NOMO-1 (cell line): ENCODE measurements at regions not wholly inside any gene's neighbourhood (a gene's known extent, or its start where the extent isn't known, plus 50 kb on each side); places are given as distances from the start of the nearest gene placed in this dataset.
"Not testable (repeated sequence)": the region's sequence is repeated elsewhere in the genome, so short reads cannot be mapped to it uniquely, and the experiment has no call there.

Source experiments
- DNase-seq, 2 experiments: peaks; one replicate each; lab custom pipeline; 2025; ENCODE audit not compliant: unreplicated experiment in 2 of 2; lab: John Stamatoyannopoulos, UW

DNA sequence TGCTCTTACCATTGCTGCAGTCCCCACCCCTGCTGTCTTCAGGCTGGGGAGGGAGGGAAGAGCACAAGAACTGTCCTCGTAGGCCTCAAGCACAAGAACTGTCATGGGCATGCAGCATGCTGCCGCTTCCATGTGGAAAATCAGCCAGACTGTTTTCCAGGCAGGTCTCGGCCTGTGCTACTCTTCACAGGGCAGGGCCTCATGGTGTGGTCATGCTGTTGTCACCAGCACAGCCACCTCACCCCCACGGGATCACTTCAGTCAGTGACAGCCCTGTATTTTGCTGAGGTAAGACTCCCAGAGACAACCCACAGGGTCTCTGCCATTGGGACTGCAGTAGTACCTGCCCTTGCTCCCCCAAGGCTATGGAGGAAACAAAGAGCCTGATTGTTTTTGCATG lies 205.3 kb downstream of the NAP1L3 start:
- no peak for DNase-seq

DNA sequence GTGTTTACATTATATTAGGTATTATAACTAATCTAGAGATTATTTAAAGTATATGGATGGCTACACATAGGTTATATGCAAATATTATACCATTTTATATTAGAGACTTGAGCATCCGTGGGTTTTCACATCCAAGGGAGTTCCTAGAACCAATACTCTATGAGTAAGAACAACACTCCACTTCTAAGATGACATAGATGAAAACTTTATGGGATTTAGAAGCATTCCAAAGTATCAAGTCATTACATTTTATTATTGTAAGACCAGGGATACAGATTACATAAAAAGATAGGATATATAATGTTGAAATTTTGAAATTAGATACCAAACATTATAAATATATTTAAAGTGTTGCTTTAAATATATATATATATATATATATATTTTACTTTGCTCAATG lies 207.0 kb downstream of the NAP1L3 start:
- DNase-seq = no peak

DNA sequence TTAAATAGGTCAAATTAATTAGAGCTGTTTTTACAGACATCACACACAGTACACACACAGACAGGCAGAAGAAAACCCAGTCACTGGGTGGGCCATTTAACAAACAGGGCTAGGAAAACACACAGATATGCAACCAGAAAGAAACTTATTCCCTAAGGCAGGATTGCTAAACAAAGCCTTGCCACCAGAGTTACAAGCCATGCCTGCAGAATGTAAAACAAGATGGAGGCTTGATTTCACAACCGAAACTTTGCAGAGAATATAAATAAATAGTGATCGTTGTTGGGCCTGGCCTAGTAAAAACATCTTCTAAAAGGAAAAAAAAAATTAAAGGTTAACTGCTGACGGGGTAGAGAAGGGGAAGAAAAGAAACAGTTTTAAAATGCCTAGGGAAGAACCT lies 212.3 kb downstream of the NAP1L3 start:
- DNase-seq = no peak

DNA sequence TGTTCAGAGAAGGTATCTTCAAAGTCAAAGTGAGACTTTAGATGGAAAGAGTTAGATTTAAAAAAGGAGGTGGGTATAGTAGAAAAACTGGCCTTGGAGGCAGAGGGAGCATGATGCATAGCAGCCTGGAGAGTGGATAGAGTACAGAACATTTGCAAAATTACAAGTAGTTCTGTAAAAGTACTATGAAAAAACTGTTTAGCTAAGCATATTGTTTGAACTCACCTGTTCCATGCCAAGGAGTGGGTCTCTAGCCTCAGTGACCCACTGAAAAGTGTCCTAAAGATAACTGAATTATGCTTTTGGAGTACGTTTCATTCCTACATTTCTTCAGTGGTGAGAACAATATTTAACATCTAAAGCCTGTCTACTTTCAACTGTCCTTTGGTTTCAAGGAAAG lies 218.9 kb downstream of the NAP1L3 start:
- DNase-seq = no peak

DNA sequence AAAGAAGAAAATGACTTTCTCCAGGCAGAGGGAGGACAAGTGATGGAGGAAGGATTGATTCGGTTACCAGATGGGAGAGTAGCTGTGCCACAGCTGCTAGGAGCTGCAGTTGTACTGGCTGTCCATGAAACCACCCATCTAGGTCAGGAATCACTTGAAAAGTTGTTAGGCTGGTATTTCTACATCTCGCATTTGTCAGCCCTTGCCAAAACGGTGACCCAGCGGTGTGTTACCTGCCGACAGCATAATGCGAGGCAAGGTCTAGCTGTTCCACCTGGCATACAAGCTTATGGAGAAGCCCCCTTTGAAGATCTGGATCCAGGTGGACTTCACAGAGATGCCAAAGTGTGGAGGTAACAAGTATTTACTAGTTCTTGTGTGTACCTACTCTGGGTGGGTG lies 238.7 kb downstream of the NAP1L3 start:
- DNase-seq = not testable (repeated sequence)

DNA sequence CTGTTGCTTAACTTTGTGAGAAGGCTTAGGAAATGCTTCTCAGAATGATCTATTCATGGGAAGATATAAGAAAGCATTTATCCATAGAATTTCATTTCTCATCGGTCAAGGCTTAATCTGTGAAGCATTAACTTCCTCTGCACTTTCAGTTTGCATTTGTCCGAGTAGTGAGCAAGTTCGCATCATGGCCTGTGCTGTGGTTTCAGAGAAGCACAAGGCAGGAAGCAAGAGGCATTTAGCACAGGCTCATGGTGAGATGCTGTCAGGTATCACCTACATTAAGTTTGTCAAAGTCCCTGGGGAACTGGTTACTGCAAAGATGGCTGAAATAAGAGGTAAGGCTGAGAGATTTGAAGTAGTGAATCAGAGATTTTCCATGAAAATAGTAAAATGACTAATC lies 244.9 kb downstream of the NAP1L3 start:
- no peak for DNase-seq

DNA sequence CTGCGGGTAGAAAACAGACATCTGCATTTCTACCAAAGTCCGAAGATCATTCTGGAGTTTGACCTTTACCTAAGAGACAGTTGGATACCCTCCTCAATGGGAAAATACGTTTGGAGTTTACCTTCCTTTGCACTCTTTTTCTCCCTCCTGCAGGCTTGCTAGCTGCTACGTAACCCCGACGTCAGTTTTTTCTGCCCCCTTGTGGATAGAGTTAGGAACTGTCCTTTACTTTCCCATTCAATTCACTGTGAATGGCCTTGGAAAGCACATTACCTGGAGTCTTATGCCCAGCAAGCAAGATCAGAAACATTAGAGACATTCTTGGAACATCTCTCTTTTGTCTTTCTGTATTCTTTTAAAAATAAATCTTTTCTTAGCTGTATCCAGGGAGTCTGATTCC lies 250.7 kb downstream of the NAP1L3 start:
- peak in 1 of 2 experiments; percentile 11 for DNase-seq

DNA sequence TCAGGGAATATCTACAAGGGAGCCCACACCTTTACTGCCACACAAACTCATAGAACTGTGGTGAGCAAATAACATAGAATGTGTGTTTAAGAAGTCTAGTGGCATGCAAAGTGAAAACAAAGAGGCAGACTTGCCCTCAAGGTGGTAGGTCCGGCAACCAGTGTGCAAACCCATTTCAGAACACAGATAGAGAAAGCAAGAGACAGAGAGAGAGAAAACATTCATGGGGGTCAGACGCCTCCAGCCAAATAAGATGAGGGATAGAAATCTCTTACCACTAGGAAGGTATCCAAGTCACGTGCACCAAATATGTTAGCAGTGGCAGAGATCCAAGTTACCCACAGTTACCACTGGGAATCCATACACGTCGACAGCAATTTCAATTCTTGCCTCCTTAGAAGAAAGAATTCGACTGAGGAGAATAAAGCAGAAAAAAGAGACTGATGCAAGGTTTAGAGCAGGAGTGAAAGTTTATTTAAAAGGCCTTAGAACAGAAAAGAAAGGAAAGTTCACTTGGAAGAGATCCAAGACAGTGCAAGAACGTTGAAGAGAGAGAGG lies 252.8 kb downstream of the NAP1L3 start:
- no peak for DNase-seq

DNA sequence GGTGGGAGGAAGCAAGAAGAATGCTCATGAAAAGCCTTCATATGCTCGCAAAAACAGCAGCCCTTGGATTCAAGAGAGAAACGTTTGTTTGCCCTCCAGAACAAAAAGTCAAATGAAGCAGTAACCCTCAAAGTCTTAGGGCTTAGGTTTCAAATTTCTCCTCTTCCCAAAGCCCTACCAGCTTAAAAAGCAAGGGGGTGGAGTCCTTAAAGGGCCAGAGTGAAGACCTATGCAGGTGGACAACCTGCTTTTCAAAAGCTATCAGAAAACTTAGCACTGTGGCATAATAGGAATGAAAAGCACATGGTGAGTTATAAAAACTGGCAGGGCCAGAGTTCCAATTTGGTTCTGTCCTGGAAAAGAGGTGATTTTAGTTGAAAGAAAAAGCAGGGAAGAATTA lies 253.3 kb downstream of the NAP1L3 start:
- no peak for DNase-seq

DNA sequence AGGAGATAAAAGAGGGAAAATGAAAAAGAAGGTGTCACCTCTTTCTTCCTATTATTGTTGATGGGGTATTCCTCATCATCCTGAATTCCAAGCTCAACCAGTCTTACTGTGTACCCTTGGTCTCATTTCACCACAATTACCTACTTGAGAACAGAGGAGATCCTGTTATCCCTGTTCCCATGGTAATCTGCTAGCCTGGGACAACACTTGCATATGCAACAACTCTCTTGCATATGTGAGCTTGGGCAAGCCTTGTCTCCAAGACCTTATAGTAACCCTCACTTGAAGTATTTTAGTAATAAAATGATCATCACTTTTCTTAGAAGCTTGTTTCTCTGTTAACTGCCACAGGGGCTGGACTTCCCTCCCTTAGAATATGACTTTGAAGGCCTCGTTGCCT lies 253.7 kb downstream of the NAP1L3 start:
- no peak for DNase-seq

DNA sequence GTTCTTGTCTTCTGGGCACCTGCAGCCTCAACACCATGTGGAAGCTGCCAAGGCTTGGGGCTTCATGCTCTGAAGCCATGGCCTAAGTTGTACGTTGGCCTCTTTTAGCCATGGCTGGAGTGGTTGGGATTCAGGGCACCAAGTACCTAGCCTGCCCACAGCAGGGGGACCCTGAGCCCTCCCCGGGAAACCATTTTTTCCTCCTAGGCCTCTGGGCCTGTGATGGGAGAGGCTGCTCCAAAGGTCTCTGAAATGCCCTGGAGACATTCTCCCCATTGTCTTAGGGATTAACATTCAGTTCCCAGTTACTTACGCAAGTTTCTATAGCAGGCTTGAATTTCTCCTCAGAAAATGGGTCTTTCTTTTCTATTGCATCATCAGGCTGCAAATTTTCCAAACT lies 269.3 kb downstream of the NAP1L3 start:
- no peak for DNase-seq

DNA sequence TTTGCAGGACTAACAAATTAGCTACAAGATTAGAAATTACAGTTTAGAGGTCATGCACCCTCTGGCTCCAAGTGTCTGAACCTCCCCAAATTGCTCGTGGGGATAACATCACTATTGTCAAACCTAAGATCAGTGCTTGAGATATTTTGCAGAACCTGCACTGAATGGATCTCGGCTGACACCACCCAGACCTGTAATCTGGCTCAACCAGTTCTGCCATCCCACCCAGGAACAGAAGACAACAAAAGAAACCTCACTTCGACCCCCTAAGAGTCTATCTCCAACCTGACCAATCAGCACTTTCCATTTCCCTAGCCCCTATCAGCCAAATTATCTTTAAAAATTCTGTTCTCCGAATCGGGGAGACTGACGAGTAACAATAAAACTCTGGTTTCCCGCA lies 318.7 kb downstream of the NAP1L3 start:
- no peak for DNase-seq

DNA sequence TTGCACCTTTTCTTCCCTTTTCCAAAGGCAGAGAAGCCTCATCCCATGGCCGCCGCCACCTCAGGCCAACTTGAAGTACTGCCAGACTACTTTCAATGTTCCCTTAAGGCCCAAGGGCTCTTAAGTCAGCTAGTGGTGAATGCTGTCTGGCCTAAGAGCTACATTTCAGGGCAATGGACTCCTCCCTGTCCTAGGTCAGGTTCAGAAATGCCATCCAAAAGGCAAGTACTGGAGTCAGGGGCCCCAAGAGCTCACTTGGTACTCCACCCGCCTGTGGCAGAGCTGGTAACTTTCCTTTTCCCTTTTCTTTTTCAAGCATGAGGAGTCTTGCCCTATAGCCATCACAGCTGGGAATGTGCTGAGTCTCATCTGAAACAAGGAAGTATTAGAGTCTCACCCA lies 327.1 kb downstream of the NAP1L3 start:
- DNase-seq = no peak

DNA sequence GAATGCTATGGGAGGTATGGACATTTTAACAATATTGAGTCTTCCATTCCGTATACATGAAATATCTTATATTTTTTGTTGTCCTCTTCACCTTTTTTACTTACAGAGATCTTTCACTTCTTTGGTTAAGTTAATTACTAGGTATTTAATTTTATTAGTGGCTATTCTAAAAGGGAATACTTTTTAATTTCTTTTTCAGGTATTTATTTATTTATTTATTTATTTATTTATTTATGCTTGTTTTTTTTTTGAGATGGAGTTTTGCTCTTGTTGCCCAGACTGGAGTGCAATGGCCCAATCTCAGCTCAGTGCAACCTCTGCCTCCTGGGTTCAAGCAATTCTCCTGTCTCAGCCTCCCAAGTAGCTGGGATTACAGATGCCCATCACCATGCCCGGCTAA lies 329.1 kb downstream of the NAP1L3 start:
- DNase-seq = not testable (repeated sequence)

DNA sequence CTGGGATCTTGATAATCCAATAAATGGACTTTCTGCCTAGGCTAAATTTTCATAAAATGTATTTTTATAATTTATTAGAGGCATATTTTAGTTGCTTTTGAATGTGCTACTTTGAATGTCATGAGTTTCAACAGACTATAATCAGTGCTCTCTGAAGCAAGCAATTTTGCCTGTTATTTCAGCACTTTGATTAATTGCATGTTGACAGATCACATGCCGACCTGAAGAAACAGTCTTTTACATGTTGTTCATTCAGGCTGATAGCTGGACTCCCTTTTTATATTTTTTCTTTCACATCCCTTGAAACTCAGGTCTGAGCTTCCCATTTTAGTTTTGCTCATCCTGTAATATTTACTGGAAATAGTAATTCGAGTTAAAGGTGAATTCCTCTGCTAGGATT lies 341.0 kb downstream of the NAP1L3 start:
- no peak for DNase-seq

DNA sequence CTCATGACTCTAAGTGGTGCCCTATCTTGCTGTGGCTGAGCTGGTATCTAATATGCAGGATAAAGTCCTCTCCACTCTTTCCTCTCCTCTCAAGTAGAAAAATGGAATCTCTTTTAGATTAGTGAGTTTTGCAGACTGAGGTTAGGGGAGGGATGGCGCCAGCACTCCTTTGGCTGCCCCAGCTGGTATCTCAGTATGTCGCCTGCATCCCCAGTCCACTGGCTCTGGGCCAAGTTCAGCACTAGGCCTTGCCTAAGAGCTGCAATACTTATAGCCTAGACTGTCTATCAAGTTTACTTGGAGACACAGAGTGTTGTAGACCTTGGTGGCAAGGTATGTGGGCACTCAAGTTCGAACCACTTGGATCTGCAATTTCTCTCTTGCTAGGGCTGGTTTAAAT lies 351.3 kb downstream of the NAP1L3 start:
- DNase-seq = no peak

DNA sequence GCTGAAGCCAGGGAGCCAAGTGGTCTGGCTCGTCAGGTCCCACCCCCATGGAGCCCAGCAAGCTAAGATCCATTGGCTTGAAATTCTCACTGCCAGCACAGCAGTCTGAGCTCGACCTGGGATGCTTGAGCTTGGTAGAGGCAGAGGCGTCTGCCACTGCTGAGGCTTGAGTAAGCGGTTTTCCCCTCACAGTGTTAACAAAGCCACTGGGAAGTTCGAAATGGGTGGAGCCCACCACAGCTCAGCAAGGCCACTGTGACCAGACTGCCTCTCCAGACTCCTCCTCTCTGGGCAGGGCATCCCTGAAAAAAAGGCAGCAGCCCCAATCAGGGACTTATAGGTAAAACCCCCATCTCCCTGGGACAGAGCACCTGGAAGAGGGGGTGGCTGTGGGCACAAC lies 353.8 kb downstream of the NAP1L3 start:
- no peak for DNase-seq
